GM12865 (cell line): ENCODE measurements at regions not wholly inside any gene's neighbourhood (a gene's known extent, or its start where the extent isn't known, plus 50 kb on each side); places are given as distances from the start of the nearest gene placed in this dataset.

ENCODE experiments used
- DNase-seq: peaks from one replicate; pipeline ENCODE4 v3.0.0; 2010; ENCODE audit warnings: low read depth
- H3K4me3 ChIP-seq: 2 replicates; pipeline ENCODE4 v1.5.1; 2011; ENCODE audit warnings: mild to moderate bottlenecking, low read depth, low read length, control low read depth
- TF ChIP-seq, protein P1 (sequence below): IDR thresholded peaks from 2 replicates; pipeline ENCODE4 v1.5.1; 2011; ENCODE audit warnings: low read length, control low read depth, low read depth, inconsistent platforms; ENCODE audit not compliant: insufficient read depth; ENCODE audit errors: missing control alignments

DNA sequence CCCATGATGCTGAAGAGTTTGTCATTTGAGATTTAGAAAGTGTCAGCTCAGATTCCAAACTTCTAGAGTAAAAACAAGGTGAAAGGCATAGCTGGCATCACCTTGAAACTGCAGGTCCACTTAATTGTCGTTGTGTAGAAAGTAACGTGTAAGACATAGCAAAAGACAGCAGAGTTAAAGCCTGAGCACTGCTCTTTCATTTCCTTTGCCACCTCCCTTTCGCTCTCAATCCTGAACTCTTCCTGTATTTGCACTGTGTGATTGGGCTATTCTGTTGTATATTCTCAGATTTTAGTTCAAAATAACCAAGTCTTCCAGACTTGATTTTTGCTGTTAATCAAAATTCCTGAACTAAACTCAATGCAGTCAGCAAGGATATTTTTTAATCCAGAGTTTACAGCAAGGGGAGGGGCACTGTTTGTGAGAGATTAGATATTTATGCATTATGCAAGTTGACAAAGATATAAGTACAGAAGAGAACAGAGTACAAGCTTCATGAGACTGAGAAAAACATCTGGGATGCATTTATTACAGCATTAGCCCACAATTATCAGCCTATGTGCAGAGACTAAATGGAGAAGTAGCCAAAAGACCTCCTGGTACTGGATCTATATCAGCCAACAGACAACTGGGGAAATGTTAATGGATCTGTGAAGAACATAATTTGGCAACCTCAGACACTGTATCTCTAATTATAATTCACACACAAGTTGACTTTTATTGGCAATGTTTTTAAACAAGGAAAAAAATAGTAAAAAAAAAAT is 328.6 kb downstream of the SUCLA2 start:
- no peak overlapping the region for H3K4me3 ChIP-seq
- TF ChIP-seq, protein P1, sequence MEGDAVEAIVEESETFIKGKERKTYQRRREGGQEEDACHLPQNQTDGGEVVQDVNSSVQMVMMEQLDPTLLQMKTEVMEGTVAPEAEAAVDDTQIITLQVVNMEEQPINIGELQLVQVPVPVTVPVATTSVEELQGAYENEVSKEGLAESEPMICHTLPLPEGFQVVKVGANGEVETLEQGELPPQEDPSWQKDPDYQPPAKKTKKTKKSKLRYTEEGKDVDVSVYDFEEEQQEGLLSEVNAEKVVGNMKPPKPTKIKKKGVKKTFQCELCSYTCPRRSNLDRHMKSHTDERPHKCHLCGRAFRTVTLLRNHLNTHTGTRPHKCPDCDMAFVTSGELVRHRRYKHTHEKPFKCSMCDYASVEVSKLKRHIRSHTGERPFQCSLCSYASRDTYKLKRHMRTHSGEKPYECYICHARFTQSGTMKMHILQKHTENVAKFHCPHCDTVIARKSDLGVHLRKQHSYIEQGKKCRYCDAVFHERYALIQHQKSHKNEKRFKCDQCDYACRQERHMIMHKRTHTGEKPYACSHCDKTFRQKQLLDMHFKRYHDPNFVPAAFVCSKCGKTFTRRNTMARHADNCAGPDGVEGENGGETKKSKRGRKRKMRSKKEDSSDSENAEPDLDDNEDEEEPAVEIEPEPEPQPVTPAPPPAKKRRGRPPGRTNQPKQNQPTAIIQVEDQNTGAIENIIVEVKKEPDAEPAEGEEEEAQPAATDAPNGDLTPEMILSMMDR = no peak
- DNase-seq = no peak

DNA sequence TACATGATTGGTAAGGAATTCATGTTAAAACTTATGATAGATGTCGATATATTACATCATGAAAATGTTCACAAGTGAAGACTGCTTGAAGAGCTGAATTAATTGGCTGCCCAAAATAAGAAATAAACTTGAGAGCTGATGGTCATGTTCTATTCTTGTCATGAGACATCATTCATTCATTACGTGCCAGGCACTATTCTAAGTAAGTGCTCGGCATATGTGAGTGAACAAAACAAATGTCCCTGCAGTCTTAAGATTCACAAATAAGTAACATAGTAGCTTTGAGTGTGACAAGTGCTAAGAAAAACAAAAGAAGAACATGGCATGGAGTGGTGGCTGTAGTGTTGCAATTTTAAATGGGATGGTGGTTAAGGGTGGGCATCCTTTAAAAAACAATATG is 329.3 kb downstream of the SUCLA2 start:
- no peak overlapping the region for H3K4me3 ChIP-seq
- TF ChIP-seq, protein P1 = no peak
- no peak for DNase-seq

DNA sequence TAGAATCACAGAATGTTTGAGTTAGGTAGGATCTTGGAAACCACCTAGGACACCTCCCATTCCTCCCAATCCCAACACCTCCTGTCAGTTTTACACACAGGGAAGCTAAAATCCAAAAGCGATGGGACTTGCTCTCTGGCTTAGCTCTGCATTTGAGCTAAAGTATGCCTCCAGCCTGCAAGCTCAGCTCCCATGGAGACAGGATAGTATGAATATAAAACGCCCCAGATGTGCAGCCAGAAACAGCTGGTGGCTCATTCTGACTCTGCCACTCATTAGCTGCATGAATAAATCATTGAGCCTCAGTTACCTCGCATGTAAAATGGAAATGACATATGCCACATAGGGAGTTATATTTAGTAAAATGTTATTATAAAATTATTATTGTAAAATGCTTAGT is 336.0 kb downstream of the SUCLA2 start:
- no peak for DNase-seq
- no peak overlapping the region for H3K4me3 ChIP-seq
- TF ChIP-seq, protein P1 = no peak

DNA sequence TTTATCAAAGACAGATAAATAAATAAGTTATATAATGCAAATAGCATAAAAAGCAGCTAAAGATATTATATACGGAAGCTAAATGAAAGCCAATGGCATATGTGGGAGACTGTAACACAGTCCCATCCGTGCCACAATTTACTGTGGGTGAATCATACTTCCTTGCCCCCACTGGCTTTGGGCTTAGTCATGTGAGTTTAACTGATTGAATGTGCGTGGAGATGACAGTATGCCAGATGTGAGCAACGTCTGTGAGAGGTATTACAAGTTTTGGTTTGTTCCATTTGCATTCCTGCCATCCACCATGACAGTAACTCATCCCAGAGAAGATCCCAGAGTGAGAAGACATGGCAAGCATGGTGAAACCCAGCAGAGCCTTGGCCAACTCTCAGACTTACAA is 340.0 kb downstream of the SUCLA2 start:
- no peak for DNase-seq
- TF ChIP-seq, protein P1 = no peak
- no peak overlapping the region for H3K4me3 ChIP-seq

DNA sequence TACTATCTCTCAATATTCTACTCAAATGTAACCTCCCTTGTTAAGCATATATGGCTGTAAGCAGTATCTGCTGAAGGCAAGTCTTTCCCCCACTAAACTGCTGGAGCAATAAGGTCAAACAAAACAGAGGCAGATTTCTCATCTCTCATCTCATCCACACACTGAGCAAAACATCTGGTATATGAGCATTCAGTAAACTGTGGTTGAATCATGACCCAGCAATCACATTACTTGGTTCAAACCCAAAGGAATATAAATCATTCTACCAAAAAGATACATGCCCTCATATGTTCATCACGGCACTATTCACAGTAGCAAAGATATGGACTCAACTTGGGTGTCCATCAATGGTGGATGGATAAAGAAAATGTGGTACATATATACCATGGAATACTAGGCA is 344.4 kb downstream of the SUCLA2 start:
- no peak for DNase-seq
- no peak overlapping the region for H3K4me3 ChIP-seq
- TF ChIP-seq, protein P1 = no peak

DNA sequence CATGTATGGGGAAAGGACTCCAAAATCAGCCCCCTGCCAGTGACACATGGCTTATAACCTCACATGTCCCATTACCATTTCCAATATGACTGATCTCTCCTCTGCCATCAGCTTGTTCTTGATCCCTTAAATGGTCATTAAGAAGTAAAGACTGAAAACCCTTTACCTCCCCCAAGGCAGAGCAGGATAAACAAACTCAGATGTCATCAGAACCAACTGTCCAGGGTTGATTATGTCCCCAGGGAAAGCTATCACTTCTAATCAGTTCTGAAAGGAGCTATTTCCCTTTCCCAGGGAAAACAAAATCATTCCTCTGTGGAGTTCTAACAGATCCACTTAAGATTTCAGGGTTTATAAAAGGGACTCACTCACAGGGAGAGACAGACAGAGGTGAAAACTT is 350.9 kb downstream of the SUCLA2 start:
- TF ChIP-seq, protein P1 = no peak
- DNase-seq = no peak

DNA sequence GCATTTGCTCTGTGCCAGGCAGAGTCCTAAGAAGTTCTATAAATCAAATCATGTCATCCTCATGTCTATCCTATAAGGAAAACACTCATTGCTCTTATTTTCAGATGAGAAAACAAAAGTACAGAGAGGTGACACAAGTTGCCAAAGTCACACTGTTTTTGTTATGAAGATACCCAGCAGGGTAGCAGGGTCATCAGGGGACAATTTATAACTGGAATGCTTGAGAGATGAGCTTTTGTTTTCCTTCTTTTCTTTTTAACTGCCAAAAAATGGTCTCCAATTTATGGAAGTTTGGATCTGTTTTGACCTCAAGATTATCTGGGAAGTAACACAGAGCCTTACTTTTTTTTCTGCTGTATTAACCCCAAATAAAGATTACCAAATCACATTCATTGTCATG is 354.1 kb downstream of the SUCLA2 start:
- TF ChIP-seq, protein P1 = no peak
- no peak overlapping the region for H3K4me3 ChIP-seq
- DNase-seq = no peak

More for the DNA sequence above, 350.9 kb downstream of the SUCLA2 start:
- H3K4me3 ChIP-seq = no peak overlapping the region
